Testis (tissue), 2 donors: ENCODE measurements at regions not wholly inside any gene's neighbourhood (a gene's known extent, or its start where the extent isn't known, plus 50 kb on each side); places are given as distances from the start of the nearest gene placed in this dataset.

Experiments used
- CTCF ChIP-seq, 3 experiments: fragments of 450-650 bp in 2 of 3; fragments of 200-600 bp in 1 of 3; sonication (generic) in 1 of 3; IDR thresholded peaks; one replicate each; pipeline ENCODE4 v1.5.1; 2016 to 2019; ENCODE audit warnings: antibody characterized with exemption in 3 of 3, mild to moderate bottlenecking in 2 of 3, moderate library complexity in 1 of 3
- POLR2A ChIP-seq: fragments of 450-650 bp; IDR thresholded peaks from one replicate; pipeline ENCODE4 v1.6.1; 2017; ENCODE audit warnings: antibody characterized with exemption, mild to moderate bottlenecking, moderate library complexity

- no peak for TF ChIP-seq CTCF (IDR thresholded peaks at IDR 0.05)
- TF ChIP-seq POLR2A = no peak
Observed at GRCh38 chr5:13580058-13580457, 364.4 kb downstream of the DNAH5 start.
